ENCODE measurements at regions not wholly inside any gene's neighbourhood (a gene's known extent, or its start where the extent isn't known, plus 50 kb on each side); places are given as distances from the start of the nearest gene placed in this dataset.

- no peak for TF ChIP-seq JUN (IDR thresholded peaks at IDR 0.05; ENCODE audit: low read depth, low read length)
- no peak for TF ChIP-seq KDM4A (IDR thresholded peaks at IDR 0.05; ENCODE audit: low read depth, low read length, severe bottlenecking)
Observed at GRCh38 chr1:59164371-59164770, 132.5 kb upstream of the FGGY start (continued).

Measured in H1 (cell line).